Stimulated activated CD8-positive, alpha-beta memory T cell treated with anti-CD3 and anti-CD28 coated beads, Interleukin-4, amount 100 ng/mL, for 48 hours (primary cell): ENCODE measurements at regions not wholly inside any gene's neighbourhood (a gene's known extent, or its start where the extent isn't known, plus 50 kb on each side); places are given as distances from the start of the nearest gene placed in this dataset.

ENCODE experiments used
- DNase-seq: peaks from one replicate; pipeline ENCODE4 v3.0.0-alpha.2; 2020

DNA sequence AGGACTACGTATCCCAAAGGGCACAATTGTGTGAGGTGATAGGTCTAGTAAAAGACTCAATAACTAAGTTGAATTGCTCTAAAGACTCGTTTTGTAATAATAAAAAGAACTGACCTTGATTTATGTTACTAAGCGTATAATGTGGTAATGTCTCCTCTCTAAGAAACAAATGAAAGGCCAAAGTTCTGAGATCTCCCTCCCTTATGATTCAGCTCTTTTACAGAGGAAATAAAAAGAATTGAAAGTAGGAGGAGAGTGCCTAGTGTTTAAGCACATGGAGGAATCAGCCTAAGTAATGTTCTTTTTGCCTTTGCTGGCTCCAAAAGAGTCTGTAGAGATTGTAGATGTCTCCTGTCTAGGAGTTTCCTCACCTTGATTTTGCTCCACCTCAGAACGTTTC lies 98.0 kb downstream of the ARL4A start:
- DNase-seq, result no peak

GRCh38 chr7:12786494-12786893 lies 99.1 kb downstream of the ARL4A start:
- DNase-seq, result no peak

DNA sequence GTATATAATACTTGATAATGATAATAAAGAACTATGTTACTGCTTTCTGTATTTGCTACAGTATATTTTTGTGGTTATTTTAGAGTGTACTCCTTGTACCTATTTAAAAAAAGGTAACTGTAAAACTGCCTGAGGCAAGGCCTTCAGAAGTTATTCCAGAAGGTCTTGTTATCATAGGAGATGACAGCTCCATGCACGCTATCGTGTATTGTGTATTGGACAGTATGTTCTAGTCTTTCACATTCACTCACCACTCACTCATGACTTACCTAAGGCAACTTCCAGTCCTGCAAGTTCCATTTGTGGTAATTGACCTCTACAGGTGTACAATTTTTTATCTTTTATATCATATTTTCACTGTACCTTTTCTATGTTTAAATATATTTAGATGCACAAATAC lies 100.7 kb downstream of the ARL4A start:
- no peak for DNase-seq

- no peak for DNase-seq
Observed at GRCh38 chr7:12788591-12788990, 101.2 kb downstream of the ARL4A start.

- no peak for DNase-seq
Observed at GRCh38 chr7:12794722-12795302, 107.4 kb downstream of the ARL4A start.

GRCh38 chr7:12796397-12797127 lies 109.1 kb downstream of the ARL4A start:
- no peak for DNase-seq

- DNase-seq, result no peak
Observed at GRCh38 chr7:12800486-12800885, 113.1 kb downstream of the ARL4A start.

- DNase-seq, result no peak
Observed at GRCh38 chr7:12801107-12801506, 113.7 kb downstream of the ARL4A start.

- no peak for DNase-seq
Observed at GRCh38 chr7:12802070-12802469, 114.6 kb downstream of the ARL4A start.

DNA sequence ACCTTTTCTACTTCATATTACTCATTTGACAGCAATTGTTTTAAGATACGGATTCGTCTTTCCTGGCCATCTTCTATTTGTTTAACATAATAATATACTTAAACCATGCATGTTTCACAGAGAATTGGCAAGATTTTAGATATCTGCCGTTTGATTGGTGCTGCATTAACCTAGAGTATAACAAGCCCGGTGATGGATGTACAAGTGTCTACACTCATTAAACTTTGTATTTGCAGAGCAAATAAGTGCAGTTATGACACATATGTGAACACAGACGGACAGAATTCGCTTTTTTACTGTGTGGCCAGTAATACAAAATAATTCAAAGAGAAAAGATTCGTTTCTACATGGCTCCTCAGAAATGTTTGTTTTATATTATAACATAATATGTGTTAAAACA lies 116.1 kb downstream of the ARL4A start:
- DNase-seq, result no peak

DNA sequence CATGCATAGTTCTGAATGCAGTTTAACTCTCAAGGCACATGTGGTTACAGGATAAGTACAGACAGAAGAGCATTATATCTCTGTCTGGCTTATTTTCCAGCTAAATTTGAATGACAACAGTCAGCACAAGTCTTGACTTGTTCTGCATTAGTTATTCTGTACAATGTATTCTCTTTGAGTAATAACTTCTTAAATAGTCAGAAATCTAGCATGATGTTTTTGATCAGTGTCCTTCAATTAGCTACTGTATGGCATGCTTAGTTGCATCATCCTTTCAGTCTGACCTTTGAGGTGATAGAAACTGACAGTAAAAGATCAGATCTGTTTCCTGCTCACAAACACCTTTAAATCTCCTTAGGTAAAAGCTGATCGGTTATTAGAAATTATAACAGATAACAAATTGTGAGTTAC lies 118.1 kb downstream of the ARL4A start:
- no peak for DNase-seq

DNA sequence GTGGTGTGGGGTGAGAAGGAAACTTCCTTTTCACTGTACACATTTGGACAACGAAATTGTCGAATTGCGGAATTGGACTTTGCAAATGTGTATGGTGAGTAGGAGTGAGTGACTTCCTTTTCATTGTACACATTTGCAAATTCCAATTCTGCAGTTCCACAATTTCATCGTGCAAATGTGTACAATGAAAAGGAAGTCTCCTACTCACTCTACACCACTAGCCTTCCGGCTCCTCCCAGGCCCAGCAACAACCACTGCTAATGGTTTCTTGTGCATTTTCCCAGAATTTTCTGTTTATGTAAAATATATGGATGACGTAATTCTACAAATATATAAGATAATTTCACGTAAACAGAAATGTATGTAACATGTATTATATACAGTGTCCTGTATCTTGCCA lies 118.5 kb downstream of the ARL4A start:
- no peak for DNase-seq

- no peak for DNase-seq
Observed at GRCh38 chr7:12809476-12809875, 122.0 kb downstream of the ARL4A start.

GRCh38 chr7:12812111-12812510 lies 124.7 kb downstream of the ARL4A start:
- DNase-seq, result no peak

GRCh38 chr7:12814107-12814506 lies 126.7 kb downstream of the ARL4A start:
- no peak for DNase-seq

- DNase-seq, result no peak
Observed at GRCh38 chr7:12814828-12815227, 127.4 kb downstream of the ARL4A start.

GRCh38 chr7:12815426-12815825 lies 128.0 kb downstream of the ARL4A start:
- no peak for DNase-seq

DNA sequence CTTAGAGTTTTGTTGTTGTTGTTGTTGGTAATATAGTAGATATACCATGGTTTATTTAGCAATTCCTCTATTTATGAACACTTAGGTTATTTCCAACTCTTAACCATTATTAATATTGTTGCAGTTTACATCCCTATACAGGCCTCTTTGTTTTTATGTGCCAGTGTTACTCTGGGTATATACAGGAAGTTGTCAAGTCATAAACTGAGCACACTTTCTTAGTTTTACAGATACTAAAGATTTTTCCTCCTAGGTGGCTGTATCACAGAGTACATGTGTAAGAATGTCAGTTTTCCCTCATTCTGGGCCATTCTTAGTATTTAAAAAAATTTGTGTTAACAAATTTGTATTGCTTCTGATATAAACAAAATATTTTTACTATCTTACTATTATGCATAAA lies 128.4 kb downstream of the ARL4A start:
- DNase-seq, result no peak

GRCh38 chr7:12820777-12821176 lies 133.3 kb downstream of the ARL4A start:
- DNase-seq, result no peak

GRCh38 chr7:12821746-12822145 lies 134.3 kb downstream of the ARL4A start:
- DNase-seq, result no peak

- no peak for DNase-seq
Observed at GRCh38 chr7:12826079-12826478, 138.6 kb downstream of the ARL4A start.

- DNase-seq, result no peak
Observed at GRCh38 chr7:12827219-12827821, 139.9 kb downstream of the ARL4A start.

GRCh38 chr7:12827920-12828319 lies 140.5 kb downstream of the ARL4A start:
- no peak for DNase-seq

DNA sequence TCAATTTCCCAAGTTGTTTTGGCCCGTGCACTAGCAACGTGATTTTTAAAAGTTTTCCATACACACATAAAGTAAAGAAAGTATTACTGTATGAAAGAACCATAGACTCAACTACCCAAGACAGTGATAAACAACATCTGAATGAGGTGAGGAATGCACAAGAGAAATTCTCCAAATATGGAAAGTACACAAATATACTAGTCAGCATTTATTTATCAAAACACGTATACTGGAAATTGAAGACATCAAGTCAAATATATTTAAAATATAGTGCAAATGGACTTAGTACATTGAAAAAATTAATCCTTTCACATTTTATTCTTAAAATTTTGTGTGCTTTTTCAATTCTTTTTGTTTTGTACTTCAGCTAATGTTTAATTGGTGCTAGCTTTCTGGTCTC lies 143.6 kb downstream of the ARL4A start:
- no peak for DNase-seq

GRCh38 chr7:12833829-12834228 lies 146.4 kb downstream of the ARL4A start:
- no peak for DNase-seq
